Breast epithelium (tissue), 3 donors: ENCODE measurements at regions not wholly inside any gene's neighbourhood (a gene's known extent, or its start where the extent isn't known, plus 50 kb on each side); places are given as distances from the start of the nearest gene placed in this dataset.

Experiments
- POLR2A ChIP-seq: fragments of 450-650 bp; IDR thresholded peaks from one replicate; pipeline ENCODE4 v1.6.1; 2016; ENCODE audit warnings: antibody characterized with exemption, mild to moderate bottlenecking, moderate library complexity
- POLR2AphosphoS5 ChIP-seq, 3 donors: sonication (generic); formaldehyde crosslinking; IDR thresholded peaks; one replicate each; pipeline ENCODE4 v1.6.1; 2017; ENCODE audit warnings: antibody characterized with exemption in 3 of 3
- TF ChIP-seq, protein P1 (sequence below), 3 donors: fragments of 450-650 bp; IDR thresholded peaks; one replicate each; pipeline ENCODE4 v1.5.1; 2016 to 2017; ENCODE audit warnings: antibody characterized with exemption in 3 of 3, mild to moderate bottlenecking in 3 of 3, moderate library complexity in 3 of 3

DNA sequence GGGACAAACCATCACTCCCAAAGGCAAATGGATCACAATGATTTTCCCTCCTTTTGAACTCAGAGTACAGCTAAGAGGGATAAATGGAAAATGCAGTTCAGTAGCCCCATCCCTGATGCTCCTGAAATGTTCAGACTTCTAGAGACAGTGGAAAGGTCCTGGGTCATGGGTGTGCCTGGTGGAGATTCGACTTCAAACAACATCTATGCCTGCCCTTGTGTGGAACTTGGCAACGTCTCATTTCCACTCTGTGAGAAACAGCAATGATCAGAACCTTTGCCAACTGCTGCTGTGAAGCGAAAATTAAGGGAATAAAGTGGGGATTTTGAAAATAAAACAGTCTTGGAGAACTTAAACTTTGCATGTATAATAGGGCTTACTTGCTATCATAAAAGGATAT is 778.1 kb downstream of the SEMA5A start:
- TF ChIP-seq POLR2A (no peak), POLR2AphosphoS5 (IDR thresholded peaks at IDR 0.05) (no peak)
- TF ChIP-seq, protein P1, sequence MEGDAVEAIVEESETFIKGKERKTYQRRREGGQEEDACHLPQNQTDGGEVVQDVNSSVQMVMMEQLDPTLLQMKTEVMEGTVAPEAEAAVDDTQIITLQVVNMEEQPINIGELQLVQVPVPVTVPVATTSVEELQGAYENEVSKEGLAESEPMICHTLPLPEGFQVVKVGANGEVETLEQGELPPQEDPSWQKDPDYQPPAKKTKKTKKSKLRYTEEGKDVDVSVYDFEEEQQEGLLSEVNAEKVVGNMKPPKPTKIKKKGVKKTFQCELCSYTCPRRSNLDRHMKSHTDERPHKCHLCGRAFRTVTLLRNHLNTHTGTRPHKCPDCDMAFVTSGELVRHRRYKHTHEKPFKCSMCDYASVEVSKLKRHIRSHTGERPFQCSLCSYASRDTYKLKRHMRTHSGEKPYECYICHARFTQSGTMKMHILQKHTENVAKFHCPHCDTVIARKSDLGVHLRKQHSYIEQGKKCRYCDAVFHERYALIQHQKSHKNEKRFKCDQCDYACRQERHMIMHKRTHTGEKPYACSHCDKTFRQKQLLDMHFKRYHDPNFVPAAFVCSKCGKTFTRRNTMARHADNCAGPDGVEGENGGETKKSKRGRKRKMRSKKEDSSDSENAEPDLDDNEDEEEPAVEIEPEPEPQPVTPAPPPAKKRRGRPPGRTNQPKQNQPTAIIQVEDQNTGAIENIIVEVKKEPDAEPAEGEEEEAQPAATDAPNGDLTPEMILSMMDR (IDR thresholded peaks at IDR 0.05), result no peak
